Upper lobe of left lung (tissue), 6 donors: ENCODE measurements at regions not wholly inside any gene's neighbourhood (a gene's known extent, or its start where the extent isn't known, plus 50 kb on each side); places are given as distances from the start of the nearest gene placed in this dataset.

ENCODE experiments used
- ATAC-seq, 2 donors: fragments of 200-7000 bp; cut with Tn5 transposase; one replicate each; pipeline ENCODE4 v1.9.1; 2022; ENCODE audit warnings: mild to moderate bottlenecking in 2 of 2, moderate library complexity in 2 of 2; ENCODE audit not compliant: low FRiP score in 2 of 2
- DNase-seq, 2 donors: peaks; one replicate each; pipeline ENCODE4 v3.0.0-alpha.2; 2019 to 2020
- H3K27ac ChIP-seq, 4 donors: fragments of 200-600 bp; sonication (generic); one replicate each; pipeline ENCODE4 v1.5.1; 2016 to 2019
- H3K27me3 ChIP-seq, 4 donors: fragments of 200-600 bp; sonication (generic); one replicate each; pipeline ENCODE4 v1.5.1; 2017 to 2019
- H3K36me3 ChIP-seq, 4 donors: fragments of 200-600 bp; sonication (generic); one replicate each; pipeline ENCODE4 v1.5.1; 2016 to 2019
- H3K4me1 ChIP-seq, 4 donors: fragments of 200-600 bp; sonication (generic); one replicate each; pipeline ENCODE4 v1.5.1; 2018 to 2019
- H3K4me3 ChIP-seq, 4 donors: fragments of 200-600 bp; sonication (generic); one replicate each; pipeline ENCODE4 v1.5.1; 2017 to 2019; ENCODE audit warnings: mild to moderate bottlenecking in 2 of 4, moderate library complexity in 1 of 4
- H3K9me3 ChIP-seq, 4 donors: fragments of 200-600 bp; sonication (generic); one replicate each; pipeline ENCODE4 v1.5.1; 2018 to 2019
- EP300 ChIP-seq, 4 donors: sonication (generic); formaldehyde crosslinking; IDR thresholded peaks; one replicate each; pipeline ENCODE4 v1.5.1; 2017; ENCODE audit warnings: antibody characterized with exemption in 4 of 4, control low read depth in 2 of 4
- POLR2A ChIP-seq, 4 donors: fragments of 450-650 bp; IDR thresholded peaks; one replicate each; pipeline ENCODE4 v1.5.1; 2016 to 2017; ENCODE audit warnings: antibody characterized with exemption in 4 of 4, mild to moderate bottlenecking in 2 of 4
- POLR2AphosphoS5 ChIP-seq, 2 donors: sonication (generic); formaldehyde crosslinking; IDR thresholded peaks; one replicate each; pipeline ENCODE4 v1.5.1; 2017; ENCODE audit warnings: antibody characterized with exemption in 2 of 2
- WGBS, 2 donors: methylation state at CpG; one replicate each; pipeline ENCODE4 v1.1.5; 2017 to 2018; 5-methylcytosine and 5-hydroxymethylcytosine counted together
- TF ChIP-seq, protein P1 (sequence below), 6 experiments: fragments of 450-650 bp in 4 of 6; fragments of 200-600 bp in 2 of 6; sonication (generic) in 2 of 6; IDR thresholded peaks; one replicate each; pipeline ENCODE4 v1.5.1; 2016 to 2019; ENCODE audit warnings: antibody characterized with exemption in 6 of 6
- donor health status: DM: no; HTN: no; CAD: no; lungs with moderate emphysema.
- donor health status: DM: no; HTN: yes; CAD: no; lungs with severe emphysema.

DNA sequence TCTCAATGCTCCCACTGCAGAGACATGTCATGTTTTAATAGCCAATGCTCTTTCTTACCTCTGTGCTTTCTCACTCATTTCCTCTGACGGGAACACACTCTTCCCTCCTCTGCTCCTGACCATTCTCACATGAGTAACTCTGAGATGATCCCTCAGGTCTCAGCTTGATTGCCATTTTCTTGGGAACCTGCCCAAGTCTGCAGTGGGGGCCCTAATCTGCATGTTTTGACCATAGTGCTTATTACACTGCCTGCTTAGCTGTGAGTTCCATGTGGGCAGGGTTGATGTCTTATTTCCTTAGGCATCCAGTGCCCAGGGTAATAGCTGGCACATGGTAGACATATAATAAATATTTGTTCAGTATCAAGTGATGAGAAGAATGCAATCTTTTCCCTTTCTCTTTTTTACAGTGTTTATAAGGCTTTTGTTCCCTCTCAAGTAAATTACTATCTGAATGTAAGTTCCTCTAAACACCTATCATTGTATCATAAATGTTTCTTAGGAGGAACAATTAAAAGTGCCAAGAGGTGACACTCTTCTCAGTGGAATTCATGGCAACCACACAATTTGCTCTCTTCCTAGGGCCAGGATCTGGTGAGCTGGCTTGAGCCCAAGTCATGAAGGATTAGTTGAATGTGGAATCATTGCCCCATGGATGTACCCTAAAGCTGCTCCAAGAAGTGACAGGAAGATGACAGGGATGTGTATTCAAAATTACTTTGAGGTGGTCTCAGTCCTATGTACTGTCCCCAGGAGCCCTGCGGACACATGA, 485.4 kb upstream of the USP24 start:
- TF ChIP-seq POLR2AphosphoS5 (IDR thresholded peaks at IDR 0.05) (no peak), POLR2A (IDR thresholded peaks at IDR 0.05) (no peak), EP300 (IDR thresholded peaks at IDR 0.05) (no peak)
- TF ChIP-seq, protein P1, sequence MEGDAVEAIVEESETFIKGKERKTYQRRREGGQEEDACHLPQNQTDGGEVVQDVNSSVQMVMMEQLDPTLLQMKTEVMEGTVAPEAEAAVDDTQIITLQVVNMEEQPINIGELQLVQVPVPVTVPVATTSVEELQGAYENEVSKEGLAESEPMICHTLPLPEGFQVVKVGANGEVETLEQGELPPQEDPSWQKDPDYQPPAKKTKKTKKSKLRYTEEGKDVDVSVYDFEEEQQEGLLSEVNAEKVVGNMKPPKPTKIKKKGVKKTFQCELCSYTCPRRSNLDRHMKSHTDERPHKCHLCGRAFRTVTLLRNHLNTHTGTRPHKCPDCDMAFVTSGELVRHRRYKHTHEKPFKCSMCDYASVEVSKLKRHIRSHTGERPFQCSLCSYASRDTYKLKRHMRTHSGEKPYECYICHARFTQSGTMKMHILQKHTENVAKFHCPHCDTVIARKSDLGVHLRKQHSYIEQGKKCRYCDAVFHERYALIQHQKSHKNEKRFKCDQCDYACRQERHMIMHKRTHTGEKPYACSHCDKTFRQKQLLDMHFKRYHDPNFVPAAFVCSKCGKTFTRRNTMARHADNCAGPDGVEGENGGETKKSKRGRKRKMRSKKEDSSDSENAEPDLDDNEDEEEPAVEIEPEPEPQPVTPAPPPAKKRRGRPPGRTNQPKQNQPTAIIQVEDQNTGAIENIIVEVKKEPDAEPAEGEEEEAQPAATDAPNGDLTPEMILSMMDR (IDR thresholded peaks at IDR 0.05), result no peak
- WGBS, 2 donors, result 54 to 88% methylated on average over 2 of the region's 2 CpGs
- Histone ChIP-seq H3K27me3 (no peaks in the 10 kb centered on the region), H3K9me3 (no peaks in the 10 kb centered on the region), H3K4me3 (no peak overlapping the region), H3K27ac (no peak overlapping the region), H3K36me3 (no peaks in the 10 kb centered on the region), H3K4me1 (peaks cover 0 to 3% (median 0%) of the 10 kb centered on the region in 4 donors)
- no peak for ATAC-seq
- DNase-seq, result no peak

- 41 to 48% methylated on average over 2 of the region's 2 CpGs for WGBS, 2 donors
- no peak for ATAC-seq
- H3K4me1 ChIP-seq, result peaks cover 0 to 3% (median 0%) of the 10 kb centered on the region in 4 donors
- H3K36me3 ChIP-seq, result no peaks in the 10 kb centered on the region
- H3K27ac ChIP-seq, result no peak overlapping the region
- no peak for TF ChIP-seq POLR2AphosphoS5 (IDR thresholded peaks at IDR 0.05)
- TF ChIP-seq, protein P1 (IDR thresholded peaks at IDR 0.05), result no peak
- no peak for TF ChIP-seq EP300 (IDR thresholded peaks at IDR 0.05)
- no peak for TF ChIP-seq POLR2A (IDR thresholded peaks at IDR 0.05)
- no peaks in the 10 kb centered on the region for H3K27me3 ChIP-seq
- no peaks in the 10 kb centered on the region for H3K9me3 ChIP-seq
- no peak overlapping the region for H3K4me3 ChIP-seq
- DNase-seq, result no peak
Measured at GRCh38 chr1:55699228-55699627, 484.1 kb upstream of the USP24 start.

DNA sequence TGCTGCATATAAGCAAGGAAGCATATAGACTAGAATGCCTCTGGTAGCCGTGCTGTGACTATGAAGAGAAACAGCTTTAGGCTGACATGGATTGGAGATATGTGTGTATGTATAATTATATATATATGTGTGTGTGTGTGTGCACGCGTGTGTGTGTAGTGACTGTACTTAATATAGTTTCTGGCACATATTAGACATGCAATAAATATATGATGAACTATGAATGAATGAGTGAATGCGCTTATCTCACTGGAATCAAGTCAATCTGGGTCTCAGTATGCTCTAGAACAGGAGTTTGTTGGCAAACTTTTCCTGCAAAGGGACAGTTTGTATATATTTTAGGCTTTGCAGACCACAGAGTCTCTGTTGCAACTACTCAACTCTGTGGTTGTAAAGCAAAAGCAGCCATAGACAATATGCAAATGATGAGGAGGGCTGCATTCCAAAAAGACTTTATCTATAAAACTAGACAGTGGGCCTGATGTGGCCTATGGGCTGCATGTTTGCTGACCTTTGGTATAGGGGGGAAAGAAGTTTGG, 482.9 kb upstream of the USP24 start:
- Histone ChIP-seq H3K4me1 (peaks cover 0 to 3% (median 0%) of the 10 kb centered on the region in 4 donors), H3K27me3 (no peaks in the 10 kb centered on the region), H3K27ac (no peak overlapping the region), H3K4me3 (no peak overlapping the region), H3K36me3 (no peaks in the 10 kb centered on the region), H3K9me3 (no peaks in the 10 kb centered on the region)
- no peak for DNase-seq
- ATAC-seq, result no peak
- TF ChIP-seq POLR2AphosphoS5 (IDR thresholded peaks at IDR 0.05), result no peak
- TF ChIP-seq, protein P1 (IDR thresholded peaks at IDR 0.05), result no peak
- TF ChIP-seq EP300 (IDR thresholded peaks at IDR 0.05), result no peak
- no peak for TF ChIP-seq POLR2A (IDR thresholded peaks at IDR 0.05)
- WGBS, 2 donors, result 79 to 87% methylated on average over 4 of the region's 4 CpGs

GRCh38 chr1:55696891-55697290, 481.7 kb upstream of the USP24 start:
- H3K36me3 ChIP-seq, result no peaks in the 10 kb centered on the region
- H3K4me1 ChIP-seq, result peaks cover 0 to 3% (median 0%) of the 10 kb centered on the region in 4 donors
- no peak for DNase-seq
- no peak for ATAC-seq
- H3K27ac ChIP-seq, result no peak overlapping the region
- H3K27me3 ChIP-seq, result no peaks in the 10 kb centered on the region
- 83 to 92% methylated on average over 2 of the region's 2 CpGs for WGBS, 2 donors
- no peaks in the 10 kb centered on the region for H3K9me3 ChIP-seq
- TF ChIP-seq POLR2AphosphoS5 (IDR thresholded peaks at IDR 0.05), result no peak
- TF ChIP-seq POLR2A (IDR thresholded peaks at IDR 0.05), result no peak
- TF ChIP-seq, protein P1 (IDR thresholded peaks at IDR 0.05), result no peak
- no peak for TF ChIP-seq EP300 (IDR thresholded peaks at IDR 0.05)
- no peak overlapping the region for H3K4me3 ChIP-seq
